Neutrophil (primary cell): ENCODE measurements at regions not wholly inside any gene's neighbourhood (a gene's known extent, or its start where the extent isn't known, plus 50 kb on each side); places are given as distances from the start of the nearest gene placed in this dataset.

Experiments used
- H3K27ac ChIP-seq: fragments of 200-600 bp; sonication (generic); 2 replicates; pipeline ENCODE4 v1.5.1; 2016; ENCODE audit warnings: mild to moderate bottlenecking, moderate library complexity
- H3K27me3 ChIP-seq: fragments of 200-600 bp; sonication (generic); 2 replicates; pipeline ENCODE4 v1.6.0; 2016; ENCODE audit warnings: mild to moderate bottlenecking
- H3K36me3 ChIP-seq: fragments of 200-600 bp; sonication (generic); 2 replicates; pipeline ENCODE4 v1.5.1; 2017
- H3K4me1 ChIP-seq, 2 experiments: fragments of 200-600 bp in 1 of 2; sonication (generic) in 1 of 2; 1 replicate in 1 of 2; 2 replicates in 1 of 2; pipeline versions ENCODE4 v1.5.1 to v1.6.1; 2013 to 2016; ENCODE audit warnings: low read depth in 1 of 2, low read length in 1 of 2, mild to moderate bottlenecking in 1 of 2, moderate library complexity in 1 of 2; ENCODE audit not compliant: control insufficient read depth in 1 of 2, insufficient read depth in 1 of 2
- H3K4me3 ChIP-seq, 2 experiments: fragments of 200-600 bp in 1 of 2; sonication (generic) in 1 of 2; 1 replicate in 1 of 2; 2 replicates in 1 of 2; pipeline ENCODE4 v1.5.1; 2013 to 2016; ENCODE audit warnings: low read depth in 1 of 2, low read length in 1 of 2, mild to moderate bottlenecking in 1 of 2, moderate library complexity in 1 of 2
- H3K9me3 ChIP-seq: fragments of 200-600 bp; sonication (generic); 2 replicates; pipeline ENCODE4 v1.5.1; 2016
- TF ChIP-seq, protein P1 (sequence below): fragments of 200-600 bp; sonication (generic); IDR thresholded peaks from 2 replicates; pipeline ENCODE4 v1.5.1; 2016; ENCODE audit warnings: antibody characterized with exemption

- H3K27ac ChIP-seq: no peak overlapping the region
- peaks cover 4% of the 10 kb centered on the region for H3K27me3 ChIP-seq
- TF ChIP-seq, protein P1, sequence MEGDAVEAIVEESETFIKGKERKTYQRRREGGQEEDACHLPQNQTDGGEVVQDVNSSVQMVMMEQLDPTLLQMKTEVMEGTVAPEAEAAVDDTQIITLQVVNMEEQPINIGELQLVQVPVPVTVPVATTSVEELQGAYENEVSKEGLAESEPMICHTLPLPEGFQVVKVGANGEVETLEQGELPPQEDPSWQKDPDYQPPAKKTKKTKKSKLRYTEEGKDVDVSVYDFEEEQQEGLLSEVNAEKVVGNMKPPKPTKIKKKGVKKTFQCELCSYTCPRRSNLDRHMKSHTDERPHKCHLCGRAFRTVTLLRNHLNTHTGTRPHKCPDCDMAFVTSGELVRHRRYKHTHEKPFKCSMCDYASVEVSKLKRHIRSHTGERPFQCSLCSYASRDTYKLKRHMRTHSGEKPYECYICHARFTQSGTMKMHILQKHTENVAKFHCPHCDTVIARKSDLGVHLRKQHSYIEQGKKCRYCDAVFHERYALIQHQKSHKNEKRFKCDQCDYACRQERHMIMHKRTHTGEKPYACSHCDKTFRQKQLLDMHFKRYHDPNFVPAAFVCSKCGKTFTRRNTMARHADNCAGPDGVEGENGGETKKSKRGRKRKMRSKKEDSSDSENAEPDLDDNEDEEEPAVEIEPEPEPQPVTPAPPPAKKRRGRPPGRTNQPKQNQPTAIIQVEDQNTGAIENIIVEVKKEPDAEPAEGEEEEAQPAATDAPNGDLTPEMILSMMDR: no peak
- H3K36me3 ChIP-seq: no peaks in the 10 kb centered on the region
- H3K4me1 ChIP-seq: peaks cover 5 to 9% of the 10 kb centered on the region in 2 experiments
- H3K4me3 ChIP-seq: no peak overlapping the region
- H3K9me3 ChIP-seq: no peaks in the 10 kb centered on the region
These were observed 201.0 kb upstream of the COPS8 start for GRCh38 chr2:236884569-236885175.

GRCh38 chr2:236886456-236886855, 199.2 kb upstream of the COPS8 start:
- Histone ChIP-seq H3K9me3 (no peaks in the 10 kb centered on the region), H3K4me3 (no peak overlapping the region), H3K36me3 (no peaks in the 10 kb centered on the region), H3K4me1 (peaks cover 5 to 9% of the 10 kb centered on the region in 2 experiments), H3K27ac (no peak overlapping the region), H3K27me3 (no peaks in the 10 kb centered on the region)
- TF ChIP-seq, protein P1: no peak

GRCh38 chr2:236887531-236887930, 198.2 kb upstream of the COPS8 start:
- H3K4me1 ChIP-seq: peaks cover 5 to 9% of the 10 kb centered on the region in 2 experiments
- H3K9me3 ChIP-seq: no peaks in the 10 kb centered on the region
- TF ChIP-seq, protein P1: no peak
- no peaks in the 10 kb centered on the region for H3K27me3 ChIP-seq
- no peaks in the 10 kb centered on the region for H3K36me3 ChIP-seq
- H3K27ac ChIP-seq: no peak overlapping the region
- H3K4me3 ChIP-seq: no peak overlapping the region

- Histone ChIP-seq H3K27me3 (no peaks in the 10 kb centered on the region), H3K9me3 (no peaks in the 10 kb centered on the region), H3K4me3 (no peak overlapping the region), H3K4me1 (peaks cover 5 to 9% of the 10 kb centered on the region in 2 experiments), H3K27ac (no peak overlapping the region), H3K36me3 (no peaks in the 10 kb centered on the region)
- TF ChIP-seq, protein P1: no peak
These were observed 197.5 kb upstream of the COPS8 start for GRCh38 chr2:236887953-236888793.

GRCh38 chr2:236888794-236889780, 196.6 kb upstream of the COPS8 start:
- H3K9me3 ChIP-seq: no peaks in the 10 kb centered on the region

More at GRCh38 chr2:236888794-236889780, 196.6 kb upstream of the COPS8 start:
- no peak overlapping the region for H3K27ac ChIP-seq
- H3K4me3 ChIP-seq: no peak overlapping the region
- TF ChIP-seq, protein P1: no peak
- peaks cover under 1 to 2% of the 10 kb centered on the region in 2 experiments for H3K4me1 ChIP-seq
- no peaks in the 10 kb centered on the region for H3K27me3 ChIP-seq
- H3K36me3 ChIP-seq: no peaks in the 10 kb centered on the region
